ENCODE measurements at regions not wholly inside any gene's neighbourhood (a gene's known extent, or its start where the extent isn't known, plus 50 kb on each side); places are given as distances from the start of the nearest gene placed in this dataset.
"Not testable (repeated sequence)": the region's sequence is repeated elsewhere in the genome, so short reads cannot be mapped to it uniquely, and the experiment has no call there.

DNA sequence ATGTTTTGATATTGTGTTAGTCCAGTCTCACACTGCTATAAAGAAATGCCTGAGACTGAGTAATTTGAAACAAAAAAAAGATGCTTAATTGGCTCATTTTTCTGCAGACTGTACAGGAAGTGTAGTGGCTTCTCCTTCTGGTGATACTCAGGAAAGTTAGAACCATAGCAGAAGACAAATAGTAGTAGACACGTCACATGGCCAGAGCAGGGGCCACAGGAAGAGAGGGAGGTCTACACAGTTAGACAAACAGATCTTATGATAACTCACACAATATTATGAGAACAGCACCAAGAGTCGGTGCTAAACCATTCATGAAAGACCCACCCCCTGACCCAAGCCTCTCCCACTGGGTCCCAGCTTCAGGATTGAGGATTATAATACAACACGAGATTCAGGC is 181.5 kb upstream of the TP53TG3D start:
- TF ChIP-seq RCOR1 (IDR thresholded peaks at IDR 0.05; ENCODE audit: low read length); EP300 (IDR thresholded peaks at IDR 0.05; ENCODE audit: borderline replicate concordance in 1 of 2, low read depth in 1 of 2, low read length in 1 of 2): not testable (repeated sequence)

Data from SK-N-SH (cell line).